ENCODE measurements at regions not wholly inside any gene's neighbourhood (a gene's known extent, or its start where the extent isn't known, plus 50 kb on each side); places are given as distances from the start of the nearest gene placed in this dataset.

DNA sequence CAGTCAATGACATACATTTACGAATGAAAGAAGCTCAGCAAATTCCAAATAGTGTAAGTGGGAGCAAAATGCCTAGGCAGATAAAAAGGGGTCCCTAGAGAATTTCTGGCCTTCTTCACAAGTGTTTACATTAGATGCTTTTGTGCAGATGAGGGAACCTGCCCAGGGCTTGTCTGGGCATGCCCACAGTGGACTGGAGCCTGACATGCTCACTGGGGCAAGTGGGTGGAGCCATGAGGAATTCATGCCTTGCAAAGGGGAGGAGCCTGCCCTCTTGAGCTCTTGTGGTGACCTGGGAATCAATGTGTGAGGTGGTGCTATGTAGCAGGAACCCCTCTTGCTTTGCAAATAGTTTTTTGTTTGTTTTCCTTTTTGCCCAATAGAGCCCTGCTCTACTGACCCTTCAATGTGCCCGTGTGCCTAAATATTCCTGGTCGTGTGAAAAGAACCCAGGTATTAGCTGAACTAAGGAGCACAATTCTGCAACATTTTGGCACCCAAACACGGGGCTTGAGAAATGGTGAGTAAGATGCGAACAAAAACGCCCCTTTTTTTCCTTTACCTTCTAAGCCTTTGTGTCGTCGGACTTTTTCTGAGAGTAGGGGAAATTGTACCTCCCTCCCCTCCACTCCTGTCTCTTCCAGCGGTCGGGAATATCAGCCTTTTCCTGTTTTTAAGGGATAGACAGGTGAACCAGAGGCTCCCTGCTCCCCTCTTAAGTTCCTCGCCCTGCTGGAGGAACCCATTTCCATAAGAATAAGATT, 433.8 kb upstream of the CDH9 start:
- H3K27me3 ChIP-seq: no peaks in the 10 kb centered on the region
- TF ChIP-seq POLR2A (IDR thresholded peaks at IDR 0.05): no peak
- no peak for TF ChIP-seq EP300 (IDR thresholded peaks at IDR 0.05)
- TF ChIP-seq, protein P1, sequence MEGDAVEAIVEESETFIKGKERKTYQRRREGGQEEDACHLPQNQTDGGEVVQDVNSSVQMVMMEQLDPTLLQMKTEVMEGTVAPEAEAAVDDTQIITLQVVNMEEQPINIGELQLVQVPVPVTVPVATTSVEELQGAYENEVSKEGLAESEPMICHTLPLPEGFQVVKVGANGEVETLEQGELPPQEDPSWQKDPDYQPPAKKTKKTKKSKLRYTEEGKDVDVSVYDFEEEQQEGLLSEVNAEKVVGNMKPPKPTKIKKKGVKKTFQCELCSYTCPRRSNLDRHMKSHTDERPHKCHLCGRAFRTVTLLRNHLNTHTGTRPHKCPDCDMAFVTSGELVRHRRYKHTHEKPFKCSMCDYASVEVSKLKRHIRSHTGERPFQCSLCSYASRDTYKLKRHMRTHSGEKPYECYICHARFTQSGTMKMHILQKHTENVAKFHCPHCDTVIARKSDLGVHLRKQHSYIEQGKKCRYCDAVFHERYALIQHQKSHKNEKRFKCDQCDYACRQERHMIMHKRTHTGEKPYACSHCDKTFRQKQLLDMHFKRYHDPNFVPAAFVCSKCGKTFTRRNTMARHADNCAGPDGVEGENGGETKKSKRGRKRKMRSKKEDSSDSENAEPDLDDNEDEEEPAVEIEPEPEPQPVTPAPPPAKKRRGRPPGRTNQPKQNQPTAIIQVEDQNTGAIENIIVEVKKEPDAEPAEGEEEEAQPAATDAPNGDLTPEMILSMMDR (IDR thresholded peaks at IDR 0.05): no peak
- no peak for TF ChIP-seq POLR2AphosphoS5 (IDR thresholded peaks at IDR 0.05)
- no peak overlapping the region for H3K4me3 ChIP-seq
- no peak overlapping the region for H3K27ac ChIP-seq
- 86% methylated on average over 11 of the region's 11 CpGs for WGBS
- no peaks in the 10 kb centered on the region for H3K36me3 ChIP-seq
- peaks cover 4% of the 10 kb centered on the region for H3K9me3 ChIP-seq
- DNase-seq (ENCODE audit: low spot score in 2 of 2): no peak
- H3K4me1 ChIP-seq: no peaks in the 10 kb centered on the region

DNA sequence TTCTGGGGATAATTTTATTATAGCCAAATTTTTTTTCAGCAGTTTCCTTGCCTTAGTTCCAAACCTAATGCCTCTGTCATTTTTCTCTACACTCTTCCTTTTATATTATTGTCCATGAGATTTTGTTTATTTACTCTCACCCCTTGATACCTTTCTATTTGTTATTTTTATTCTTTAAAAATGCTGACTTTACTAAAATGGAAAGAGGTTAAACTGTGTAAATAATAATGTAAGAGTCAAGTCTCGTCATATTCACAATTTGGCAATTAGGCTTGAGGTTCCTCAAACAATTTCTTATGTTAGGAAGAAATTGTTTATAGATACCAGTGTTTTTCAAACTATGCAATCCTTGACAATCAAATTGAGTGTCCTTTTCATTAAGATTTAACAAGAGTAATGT, 428.6 kb upstream of the CDH9 start:
- TF ChIP-seq, protein P1 (IDR thresholded peaks at IDR 0.05): no peak
- no peak for TF ChIP-seq POLR2AphosphoS5 (IDR thresholded peaks at IDR 0.05)
- TF ChIP-seq EP300 (IDR thresholded peaks at IDR 0.05): no peak
- TF ChIP-seq POLR2A (IDR thresholded peaks at IDR 0.05): no peak
- H3K27me3 ChIP-seq: no peaks in the 10 kb centered on the region
- WGBS: 84% methylated on average over 1 of the region's 1 CpG

DNA sequence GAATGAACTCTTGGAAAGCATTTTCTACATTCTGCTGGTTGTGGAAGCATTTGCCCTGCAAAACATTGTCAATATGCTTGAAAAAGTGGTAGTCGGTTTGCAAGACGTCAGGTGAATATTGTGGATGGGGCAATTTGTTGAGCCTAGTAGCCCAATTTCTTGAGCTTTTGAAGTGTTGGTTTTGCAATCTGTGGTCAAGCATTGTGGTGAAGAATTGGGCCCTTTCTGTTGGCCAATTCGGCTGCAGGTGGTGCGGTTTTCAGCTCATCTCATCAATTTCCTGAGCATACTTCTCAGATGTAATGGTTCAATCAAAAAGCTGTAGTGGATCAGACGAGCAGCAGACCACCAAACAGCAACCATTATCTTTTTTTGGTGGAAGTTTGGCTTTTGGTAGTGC, 426.8 kb upstream of the CDH9 start:
- no peaks in the 10 kb centered on the region for H3K36me3 ChIP-seq
- H3K4me1 ChIP-seq: no peaks in the 10 kb centered on the region
- TF ChIP-seq EP300 (IDR thresholded peaks at IDR 0.05): no peak
- TF ChIP-seq, protein P1 (IDR thresholded peaks at IDR 0.05): no peak
- no peak for TF ChIP-seq POLR2AphosphoS5 (IDR thresholded peaks at IDR 0.05)
- no peak for TF ChIP-seq POLR2A (IDR thresholded peaks at IDR 0.05)
- H3K4me3 ChIP-seq: no peak overlapping the region
- WGBS: 77% methylated on average over 5 of the region's 5 CpGs
- H3K27me3 ChIP-seq: no peaks in the 10 kb centered on the region
- DNase-seq (ENCODE audit: low spot score in 2 of 2): no peak
- no peak overlapping the region for H3K27ac ChIP-seq
- no peaks in the 10 kb centered on the region for H3K9me3 ChIP-seq

More for the DNA sequence above, 428.6 kb upstream of the CDH9 start:
- no peaks in the 10 kb centered on the region for H3K4me1 ChIP-seq
- DNase-seq (ENCODE audit: low spot score in 2 of 2): no peak
- no peaks in the 10 kb centered on the region for H3K9me3 ChIP-seq
- no peaks in the 10 kb centered on the region for H3K36me3 ChIP-seq
- no peak overlapping the region for H3K27ac ChIP-seq
- H3K4me3 ChIP-seq: no peak overlapping the region

DNA sequence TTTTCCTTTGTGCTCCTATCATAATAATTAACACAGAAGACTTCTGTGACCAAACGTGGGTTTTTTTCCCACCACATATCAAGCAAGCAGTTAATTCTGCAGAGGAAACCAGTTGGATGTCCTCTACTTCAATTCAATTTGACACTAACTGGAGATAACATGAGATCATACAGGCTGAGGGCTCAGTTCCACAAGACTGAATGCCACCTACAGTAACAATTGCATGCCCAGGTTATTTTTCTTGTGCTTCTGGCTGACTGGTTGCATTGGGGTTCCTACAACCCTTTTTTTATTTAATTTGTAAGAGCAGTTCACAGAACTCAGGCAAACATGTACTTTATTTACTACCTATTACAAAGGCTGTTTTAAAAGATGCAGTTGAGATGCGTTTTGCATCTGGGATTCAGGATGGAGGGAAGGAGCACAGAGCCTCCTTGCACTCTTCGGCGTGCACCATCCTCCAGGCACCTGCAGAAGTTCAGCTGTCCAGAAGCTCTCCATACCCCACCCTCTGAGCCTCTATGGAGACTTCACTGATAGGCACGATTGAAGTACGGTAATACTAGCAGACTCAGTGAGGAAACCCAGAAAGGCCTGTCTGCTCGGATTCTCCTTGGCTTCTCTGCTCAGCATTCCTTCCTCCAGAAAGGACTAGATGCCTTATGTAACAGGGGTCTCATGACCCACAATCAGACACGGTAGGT, 425.2 kb upstream of the CDH9 start:
- no peak overlapping the region for H3K27ac ChIP-seq
- H3K9me3 ChIP-seq: no peaks in the 10 kb centered on the region
- DNase-seq (ENCODE audit: low spot score in 2 of 2): no peak
- H3K4me3 ChIP-seq: no peak overlapping the region
- no peaks in the 10 kb centered on the region for H3K36me3 ChIP-seq
- 89% methylated on average over 8 of the region's 8 CpGs for WGBS
- TF ChIP-seq, protein P1 (IDR thresholded peaks at IDR 0.05): no peak
- TF ChIP-seq POLR2AphosphoS5 (IDR thresholded peaks at IDR 0.05) (no peak), POLR2A (IDR thresholded peaks at IDR 0.05) (no peak), EP300 (IDR thresholded peaks at IDR 0.05) (no peak)
- H3K4me1 ChIP-seq: no peaks in the 10 kb centered on the region
- no peaks in the 10 kb centered on the region for H3K27me3 ChIP-seq

DNA sequence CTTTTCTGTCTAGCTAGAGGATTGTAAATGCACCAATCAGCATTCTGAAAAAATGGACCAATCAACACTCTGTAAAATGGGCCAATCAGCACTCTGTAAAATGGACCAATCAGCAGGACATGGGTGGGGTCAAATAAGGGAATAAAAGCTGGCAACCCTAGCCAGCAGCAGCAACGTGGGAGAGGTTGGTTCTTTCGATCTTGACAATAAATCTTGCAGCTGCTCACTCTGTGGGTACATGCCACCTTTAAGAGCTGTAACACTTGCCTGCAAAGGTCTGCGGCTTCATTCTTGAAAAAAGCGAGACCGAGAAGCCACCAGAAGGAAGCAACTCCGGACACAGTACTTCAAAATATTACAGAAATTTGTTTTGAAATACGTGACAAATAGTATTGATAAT, 424.6 kb upstream of the CDH9 start:
- no peaks in the 10 kb centered on the region for H3K27me3 ChIP-seq
- TF ChIP-seq, protein P1 (IDR thresholded peaks at IDR 0.05): no peak
- TF ChIP-seq EP300 (IDR thresholded peaks at IDR 0.05) (no peak), POLR2A (IDR thresholded peaks at IDR 0.05) (no peak), POLR2AphosphoS5 (IDR thresholded peaks at IDR 0.05) (no peak)
- 78% methylated on average over 7 of the region's 7 CpGs for whole genome bisulfite sequencing

More for the DNA sequence above, 424.6 kb upstream of the CDH9 start:
- DNase-seq (ENCODE audit: low spot score in 2 of 2): no peak
- H3K4me3 ChIP-seq: no peak overlapping the region
- no peaks in the 10 kb centered on the region for H3K4me1 ChIP-seq
- no peaks in the 10 kb centered on the region for H3K36me3 ChIP-seq
- H3K9me3 ChIP-seq: no peaks in the 10 kb centered on the region
- H3K27ac ChIP-seq: no peak overlapping the region
